GM19023 (cell line): ENCODE measurements at regions not wholly inside any gene's neighbourhood (a gene's known extent, or its start where the extent isn't known, plus 50 kb on each side); places are given as distances from the start of the nearest gene placed in this dataset.
"Not testable (repeated sequence)": the region's sequence is repeated elsewhere in the genome, so short reads cannot be mapped to it uniquely, and the experiment has no call there.

ENCODE experiments used
- ATAC-seq: cut with Tn5 transposase; IDR thresholded peaks from one replicate; pipeline ENCODE4 v1.9.1; 2021; ENCODE audit warnings: mild to moderate bottlenecking, moderate library complexity; ENCODE audit not compliant: unreplicated experiment

DNA sequence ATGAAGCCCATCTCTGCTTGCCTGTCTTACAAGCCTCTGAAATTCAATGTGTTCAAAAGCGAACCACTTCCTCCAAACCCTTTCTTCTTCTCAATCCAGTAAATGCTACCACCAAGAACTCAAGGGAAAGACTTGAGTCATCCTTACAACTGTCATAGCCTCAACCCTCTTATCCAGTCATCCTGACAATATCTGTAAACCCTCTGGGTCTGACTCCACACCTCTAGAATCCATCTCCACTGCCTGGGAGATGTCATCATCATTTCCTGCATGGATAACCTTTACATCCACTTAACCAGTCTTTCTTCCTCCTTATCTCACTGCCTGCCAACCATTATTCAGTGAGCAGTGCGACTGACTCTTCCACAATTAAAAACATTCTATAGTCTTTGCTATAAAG, 441.1 kb downstream of the SETD4 start:
- ATAC-seq: no peak

DNA sequence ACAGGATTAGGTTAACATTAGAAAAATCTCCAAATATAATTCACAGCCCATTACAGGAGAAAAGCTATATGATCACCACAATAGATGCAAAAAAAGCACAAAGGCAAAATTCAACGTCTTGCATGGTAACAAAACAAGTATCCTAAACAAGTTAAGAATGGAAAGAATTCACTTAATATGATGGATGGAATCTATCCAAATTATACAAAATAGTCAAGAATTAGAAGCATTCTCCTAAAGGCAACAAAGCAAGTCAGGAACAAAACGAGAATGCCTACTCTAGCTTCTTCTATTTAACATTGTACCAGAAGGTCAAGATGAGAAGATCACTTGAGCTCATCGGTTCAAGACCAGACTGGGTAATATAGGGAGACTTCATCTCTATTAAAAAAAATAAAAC, 442.8 kb downstream of the SETD4 start:
- no peak for ATAC-seq

DNA sequence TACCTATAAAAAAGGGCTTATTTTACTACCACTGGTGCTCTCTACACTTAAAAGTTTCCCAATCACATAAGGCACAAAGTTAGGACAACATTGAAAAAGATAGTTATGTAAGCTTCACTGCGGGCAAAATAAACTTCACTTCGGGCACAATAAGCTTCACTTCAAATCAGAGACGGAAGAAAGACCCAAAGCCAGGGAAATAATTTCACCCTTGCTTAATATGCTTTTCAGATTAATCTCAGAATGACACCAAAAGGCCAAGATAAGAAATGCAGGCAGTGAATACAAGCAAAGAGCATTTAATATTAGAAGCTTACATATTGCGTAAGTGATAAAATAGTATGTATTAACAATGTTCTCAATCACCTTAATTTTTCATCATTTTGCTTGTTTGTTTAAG, 444.2 kb downstream of the SETD4 start:
- ATAC-seq: no peak

DNA sequence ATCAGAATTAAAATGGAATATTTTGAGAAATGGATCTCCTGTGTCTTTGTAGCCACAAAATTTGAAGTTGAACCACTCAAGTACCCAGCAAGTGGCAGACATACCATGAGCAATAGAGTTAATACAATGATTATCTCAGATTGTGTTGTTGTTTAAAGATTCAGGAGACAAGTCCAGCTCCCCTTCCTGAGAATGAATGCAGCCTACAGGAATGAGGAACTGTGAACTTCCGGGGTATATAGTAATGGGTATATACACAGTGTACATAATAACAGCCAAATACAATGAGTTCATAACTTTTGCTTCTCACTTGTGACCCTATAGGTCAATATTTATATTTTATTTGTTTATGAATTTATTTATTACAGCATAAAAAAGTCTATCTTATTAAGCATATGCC, 445.0 kb downstream of the SETD4 start:
- ATAC-seq: no peak

DNA sequence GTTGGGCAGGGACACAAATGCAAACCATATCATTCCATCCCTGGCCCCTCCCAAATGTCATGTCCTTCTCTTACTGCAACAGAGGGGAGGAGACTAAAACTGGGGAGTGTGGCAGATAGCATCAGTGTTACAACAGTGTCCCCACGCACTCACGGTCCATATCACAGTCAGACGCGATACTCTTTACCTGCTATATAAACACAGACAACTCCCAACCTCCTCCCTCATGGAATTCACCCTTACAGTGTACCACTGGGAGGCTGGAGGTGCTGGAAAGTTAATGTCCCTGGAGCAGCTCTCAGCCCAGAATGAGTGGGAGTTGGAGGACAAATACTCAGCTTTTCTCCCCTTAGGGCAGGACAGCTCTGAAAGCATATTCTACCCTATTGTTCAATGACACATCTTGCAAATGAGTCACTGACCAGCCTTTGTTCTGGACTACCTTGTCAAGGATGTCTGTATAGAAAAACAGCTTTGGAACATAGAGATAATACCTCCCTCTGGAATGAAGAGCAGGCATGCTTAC, 445.9 kb downstream of the SETD4 start:
- no peak for ATAC-seq

DNA sequence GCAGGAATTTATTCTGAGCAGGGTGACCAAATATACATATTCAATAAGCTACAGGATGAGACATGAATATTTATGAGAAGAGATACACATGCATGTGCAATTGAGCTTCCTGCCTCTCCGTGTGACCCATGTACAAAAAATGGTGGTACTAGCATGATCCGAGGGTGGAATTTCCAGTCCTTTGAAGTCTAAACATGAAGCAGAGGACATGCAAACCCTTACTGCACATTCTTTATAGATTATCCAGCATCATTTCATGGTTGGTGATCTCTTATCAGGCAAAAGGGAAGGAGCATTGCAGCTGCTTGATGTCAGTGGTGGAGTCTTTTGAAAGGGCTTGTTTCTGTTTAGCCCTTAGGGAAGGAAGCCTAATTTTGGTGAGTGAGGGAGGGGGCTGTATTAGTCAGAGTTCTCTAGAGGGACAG, 448.6 kb downstream of the SETD4 start:
- no peak for ATAC-seq

DNA sequence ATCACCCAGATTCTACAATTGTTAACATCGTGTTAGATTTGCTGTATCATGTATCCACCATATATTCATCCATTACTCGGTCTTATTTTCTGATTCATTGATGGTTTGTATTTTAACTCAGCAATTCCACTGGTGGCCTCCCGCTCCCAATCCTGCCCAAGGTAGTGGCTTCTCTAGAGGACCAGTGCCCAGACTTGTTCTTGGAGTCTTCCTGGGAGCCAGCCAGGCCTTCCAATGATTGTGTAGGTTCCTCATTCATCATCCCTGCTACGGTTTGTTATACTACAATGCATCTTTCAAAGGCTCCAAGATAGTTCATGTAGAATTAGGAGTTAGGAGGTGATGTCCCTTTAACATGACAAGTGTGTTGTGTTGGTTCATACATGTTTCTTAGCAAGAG, 451.1 kb downstream of the SETD4 start:
- no peak for ATAC-seq

DNA sequence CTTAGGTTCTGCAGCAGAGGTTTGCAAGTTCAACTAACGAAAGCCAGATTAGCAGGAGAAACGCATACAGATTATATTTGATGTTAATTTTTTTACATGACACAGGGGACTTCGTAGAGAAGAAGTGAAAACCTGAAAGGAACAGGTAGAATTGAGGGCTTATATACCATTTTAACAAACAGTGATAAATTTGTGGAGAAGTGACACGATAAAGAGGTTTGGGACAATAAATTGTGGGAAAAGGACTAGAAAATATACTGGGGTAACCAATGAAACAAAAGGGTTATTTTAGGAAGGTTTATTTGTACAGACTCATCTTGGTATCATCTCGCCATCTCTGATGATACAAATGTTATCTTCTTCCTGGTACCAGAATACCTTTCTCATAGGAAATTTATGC, 452.9 kb downstream of the SETD4 start:
- no peak for ATAC-seq

DNA sequence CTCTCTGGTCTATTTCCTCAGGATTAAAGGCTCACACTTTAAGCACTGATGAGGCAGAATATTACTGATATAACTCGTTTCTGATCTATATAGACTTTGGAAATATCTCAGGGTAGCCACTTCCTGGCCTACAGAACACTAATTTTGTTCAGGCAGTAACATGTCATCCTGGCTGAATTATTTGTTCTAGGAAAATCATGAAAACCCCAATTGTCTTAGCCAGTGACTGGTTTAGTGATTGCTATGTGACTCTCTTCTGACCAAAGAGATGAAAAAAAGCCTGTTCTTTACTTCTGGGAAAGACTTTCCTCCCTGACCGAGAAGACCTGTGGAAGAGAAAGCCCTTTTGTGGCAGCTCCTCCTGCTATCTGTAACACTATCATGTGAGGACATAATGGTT, 453.7 kb downstream of the SETD4 start:
- ATAC-seq: no peak

DNA sequence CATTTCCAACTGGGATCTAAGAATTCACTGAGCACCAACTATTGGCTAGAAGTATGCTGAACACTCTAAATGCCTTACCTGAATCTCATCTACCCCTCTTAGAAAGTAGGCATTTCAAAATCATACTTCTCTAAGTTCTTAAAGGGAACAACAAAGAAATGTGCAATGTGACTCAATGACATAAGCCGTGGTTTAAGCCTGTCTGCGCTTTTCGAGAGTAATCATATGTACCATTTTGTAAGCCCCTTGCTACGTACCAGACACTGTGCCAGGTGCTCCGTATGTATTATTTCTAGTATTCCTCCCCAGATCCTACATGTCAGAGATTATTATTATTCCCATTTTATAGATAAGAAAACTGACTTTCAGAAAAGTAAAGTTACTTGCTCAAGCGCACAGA, 454.2 kb downstream of the SETD4 start:
- no peak for ATAC-seq

DNA sequence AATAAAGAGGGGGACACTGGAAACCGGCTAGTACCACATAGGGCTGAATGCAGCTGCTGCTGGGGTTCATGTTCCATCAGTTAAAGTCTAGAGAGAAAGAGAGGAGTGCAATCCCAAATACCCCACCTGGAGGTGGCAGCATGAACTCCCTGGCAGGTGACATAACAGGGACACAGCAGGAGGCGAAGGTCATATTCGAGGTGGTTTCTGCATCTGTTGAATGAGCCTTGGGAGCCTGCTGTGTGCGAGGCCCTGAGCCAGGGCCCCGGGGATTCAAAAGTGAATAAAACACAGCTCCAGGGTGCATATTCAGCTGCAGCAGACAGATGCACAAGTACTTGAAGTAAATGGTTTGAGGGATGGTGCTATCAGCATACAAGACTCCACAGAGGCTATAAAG, 456.8 kb downstream of the SETD4 start:
- ATAC-seq: no peak

DNA sequence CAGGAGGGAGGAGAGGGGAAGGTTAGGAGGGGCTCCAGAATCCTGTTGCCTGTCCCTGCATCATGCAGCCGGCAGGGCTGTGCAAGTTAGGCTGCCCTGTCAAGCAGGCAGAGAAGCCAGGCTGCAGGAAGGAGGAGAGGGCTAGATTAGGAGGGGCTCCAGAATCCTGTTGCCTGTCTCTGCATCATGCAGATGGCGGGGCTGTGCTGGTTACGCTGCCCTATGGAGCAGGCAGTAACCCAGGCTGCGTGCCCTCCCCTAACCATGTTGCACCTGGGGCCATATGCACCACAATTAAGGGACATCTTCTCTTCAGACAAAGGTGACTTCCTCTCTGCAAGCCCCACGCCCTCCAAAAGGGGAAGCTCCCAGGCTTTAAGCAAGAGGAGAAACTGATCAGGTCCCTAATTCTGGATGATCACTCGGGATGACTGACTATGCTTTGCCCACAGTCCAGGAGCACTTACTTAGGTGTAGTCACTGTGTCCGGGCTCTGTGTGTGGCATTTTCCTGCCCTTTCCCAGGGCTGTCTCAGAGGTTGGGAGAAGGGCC, 457.4 kb downstream of the SETD4 start:
- no peak for ATAC-seq

DNA sequence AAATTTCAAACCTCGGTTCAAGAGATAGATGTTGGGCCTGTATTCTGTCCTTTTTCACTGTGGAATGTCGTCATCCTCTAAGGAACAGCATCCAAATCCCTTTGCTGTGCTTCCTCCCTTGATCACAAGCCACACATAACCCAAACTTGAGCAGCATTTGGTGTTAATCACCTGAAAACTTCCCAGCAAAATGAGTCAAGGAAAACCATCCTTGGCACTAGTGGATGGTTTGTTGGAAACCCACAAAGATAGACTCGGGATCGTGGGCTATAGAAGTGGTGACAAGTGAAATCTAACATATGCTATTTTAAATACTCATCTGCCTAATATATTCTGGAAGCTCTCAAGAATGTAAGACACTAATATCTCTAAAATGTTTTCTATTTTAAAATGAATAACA, 459.1 kb downstream of the SETD4 start:
- ATAC-seq: no peak

DNA sequence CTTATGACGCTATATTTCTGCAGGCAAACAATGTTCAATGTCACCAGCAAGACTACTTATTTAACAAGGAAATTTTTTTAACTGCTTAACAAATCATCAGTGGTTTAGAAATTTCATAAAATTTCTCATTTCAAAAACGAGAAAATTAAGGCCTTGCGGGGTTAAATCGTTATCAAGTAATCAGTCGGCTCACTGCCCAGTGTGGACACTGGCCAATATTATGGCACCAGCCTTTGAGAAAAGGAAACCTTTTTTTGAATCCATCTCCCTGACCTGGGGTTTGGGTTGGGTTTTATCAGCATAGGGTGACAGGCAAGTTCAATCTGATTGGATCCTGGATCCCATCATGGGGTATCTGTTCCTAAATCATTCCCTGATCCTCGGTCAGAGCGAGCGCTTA, 461.2 kb downstream of the SETD4 start:
- no peak for ATAC-seq

DNA sequence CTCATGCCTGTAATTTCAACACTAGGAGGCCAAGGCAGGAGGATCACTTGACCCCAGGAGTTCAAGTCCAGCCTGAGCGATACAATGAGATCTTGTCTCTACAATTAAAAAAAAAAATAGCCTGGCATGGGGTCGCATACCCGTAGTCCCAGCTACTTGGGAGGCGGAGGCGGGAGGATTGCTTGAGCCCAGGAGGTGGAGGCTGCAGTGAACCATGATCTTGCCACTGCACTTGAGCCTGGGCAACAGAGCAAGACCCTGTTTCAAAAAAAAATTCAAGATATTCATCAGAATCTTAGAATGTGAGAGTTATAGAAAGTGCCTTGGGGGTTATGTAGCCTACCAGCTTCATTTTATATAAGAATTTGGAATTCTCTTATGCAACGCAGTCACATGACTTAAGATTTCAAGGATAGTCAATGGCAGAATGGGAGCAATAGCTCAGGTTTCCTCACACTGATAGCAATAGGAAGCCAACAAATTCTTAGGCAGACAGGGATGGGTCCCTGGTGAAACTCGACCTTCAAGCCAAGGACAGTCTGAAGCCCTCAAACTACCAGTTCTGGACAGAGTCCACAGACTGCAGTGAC, 462.5 kb downstream of the SETD4 start:
- no peak for ATAC-seq

DNA sequence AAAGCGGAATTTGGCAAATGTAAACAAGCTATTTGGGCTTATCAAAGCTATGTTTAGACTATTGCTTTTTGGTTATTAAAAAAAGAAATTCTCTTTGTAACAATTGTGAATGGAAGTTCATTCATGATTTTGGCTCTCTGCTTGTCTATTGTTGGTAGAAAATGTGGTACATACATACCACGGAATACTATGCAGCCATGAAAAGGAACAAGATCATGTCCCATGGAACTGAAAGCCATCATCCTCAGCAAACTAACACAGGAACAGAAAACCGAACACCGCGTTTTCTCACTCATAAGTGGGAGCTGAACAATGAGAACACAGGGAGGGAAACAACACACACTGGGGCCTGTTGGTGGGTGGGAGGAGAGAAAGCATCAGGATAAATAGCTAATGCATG, 465.4 kb downstream of the SETD4 start:
- ATAC-seq: no peak

DNA sequence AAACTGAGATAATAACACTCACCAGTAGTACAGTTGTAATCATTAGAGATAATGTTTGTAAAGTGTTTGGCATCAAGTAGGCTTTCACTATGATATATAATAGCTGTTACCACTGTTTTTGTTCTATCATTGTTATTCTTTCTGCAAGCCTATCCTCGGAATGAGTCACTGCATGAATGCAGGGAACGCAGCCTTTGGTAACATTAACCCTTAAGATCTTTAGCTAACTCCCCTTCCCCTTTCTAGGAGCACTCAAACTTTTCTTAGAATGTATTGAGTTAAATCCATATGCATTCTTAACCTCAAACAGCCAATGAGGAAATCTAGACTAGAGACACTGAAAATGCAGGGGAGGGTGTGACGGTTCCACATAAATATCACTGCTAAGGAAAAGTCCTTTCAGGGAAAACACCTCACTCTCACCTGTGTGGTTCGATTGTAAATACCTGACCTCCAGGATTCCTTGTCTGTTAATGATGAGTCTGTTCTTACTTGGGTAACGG, 467.3 kb downstream of the SETD4 start:
- ATAC-seq: no peak

DNA sequence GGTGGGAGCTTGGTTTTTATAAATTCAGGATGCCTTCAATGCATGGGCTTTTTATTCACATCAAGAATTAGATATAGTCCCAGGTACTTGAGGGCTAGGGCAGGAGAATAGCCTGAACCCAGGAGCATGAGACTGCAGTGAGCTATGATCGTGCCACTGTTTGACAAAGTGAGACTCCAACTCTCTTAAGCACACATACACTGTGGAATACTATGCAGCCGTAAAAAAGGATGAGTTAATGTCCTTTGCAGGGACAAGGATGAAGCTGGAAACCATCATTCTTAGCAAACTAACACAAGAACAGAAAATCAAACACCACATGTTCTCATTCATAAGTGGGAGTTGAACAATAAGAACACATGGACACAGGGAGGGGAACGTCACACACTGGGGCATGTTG, 470.0 kb downstream of the SETD4 start:
- not testable (repeated sequence) for ATAC-seq

DNA sequence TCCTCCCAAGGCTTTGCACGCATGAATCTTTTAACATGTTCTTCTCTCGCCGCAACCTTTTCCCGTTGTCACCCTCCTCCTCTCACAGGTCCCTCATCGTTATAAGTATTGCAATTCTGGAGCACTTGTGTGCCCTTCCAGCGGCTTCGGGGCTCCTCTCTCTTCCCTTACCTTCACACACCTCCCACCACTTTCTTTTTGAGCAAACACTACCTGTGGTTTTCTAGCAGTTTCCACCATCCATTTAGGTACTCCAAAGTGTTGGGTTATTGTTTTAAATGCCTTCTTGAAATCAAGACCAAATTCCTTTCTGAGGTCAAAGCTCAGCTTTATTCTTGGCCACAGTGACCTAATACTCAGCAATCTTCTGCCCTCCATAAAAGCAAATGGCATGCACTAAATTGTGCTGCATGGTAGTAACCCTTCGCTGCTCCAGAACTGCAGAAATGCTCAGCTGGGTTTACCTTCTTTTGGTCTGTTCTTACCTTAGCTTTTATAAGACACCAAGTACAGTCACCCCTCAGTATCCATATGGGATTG, 472.4 kb downstream of the SETD4 start:
- ATAC-seq: no peak

DNA sequence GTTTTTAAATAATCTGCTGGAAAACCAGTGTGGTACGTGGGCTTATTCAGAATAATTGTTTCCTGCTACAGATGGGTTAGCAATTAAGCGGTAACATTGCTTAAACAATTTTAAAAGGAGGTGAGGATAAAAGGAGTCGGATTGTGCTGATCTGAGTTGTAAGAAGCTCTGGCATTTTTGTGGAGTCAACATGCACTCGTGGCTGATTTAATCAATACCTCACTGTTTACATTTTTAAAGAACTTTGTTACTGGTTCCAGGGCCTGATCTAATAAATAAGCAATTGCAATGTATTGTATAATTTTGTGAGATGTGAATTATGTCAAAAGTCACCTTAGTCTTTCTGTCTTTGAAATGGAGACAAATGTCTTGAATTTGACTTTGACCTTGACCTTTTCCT, 474.0 kb downstream of the SETD4 start:
- no peak for ATAC-seq

DNA sequence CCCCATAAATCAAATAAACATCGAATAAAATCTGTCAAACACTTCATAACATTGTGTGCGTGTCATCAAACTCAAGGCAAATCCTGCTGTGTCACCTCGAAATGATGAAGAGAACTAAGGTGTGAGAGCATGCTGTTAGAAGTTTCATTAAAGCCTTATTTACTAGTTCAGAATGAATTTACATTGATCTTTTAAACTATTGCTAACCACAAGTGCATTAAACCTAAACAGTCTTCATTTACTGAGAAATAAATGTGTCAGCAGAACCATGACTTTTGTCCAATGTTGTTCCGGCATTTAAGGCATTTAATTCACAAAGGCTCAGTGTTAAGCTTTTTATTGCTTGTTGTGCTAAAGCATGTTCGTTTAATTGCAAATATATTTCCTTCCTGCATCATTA, 474.4 kb downstream of the SETD4 start:
- no peak for ATAC-seq

DNA sequence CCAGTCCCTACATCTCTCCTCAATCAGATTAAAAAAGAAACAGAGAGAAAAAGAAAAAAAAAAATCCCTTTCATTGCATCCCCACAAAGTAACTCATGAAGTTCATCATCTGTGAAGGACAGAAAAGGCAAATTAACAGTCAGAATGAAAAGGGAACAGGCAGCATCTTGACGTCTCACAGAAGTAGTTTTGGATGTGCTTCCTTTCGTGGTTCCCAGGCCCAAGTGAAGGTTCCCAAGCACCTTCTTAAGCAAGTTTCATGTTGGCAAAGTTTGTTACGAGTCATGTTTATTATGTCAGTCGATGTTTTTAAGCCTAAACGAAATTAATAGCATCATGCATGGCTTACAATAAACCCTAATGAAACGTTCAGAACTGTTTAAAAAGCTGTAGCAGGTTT, 475.2 kb downstream of the SETD4 start:
- no peak for ATAC-seq
